ENCODE measurements at regions not wholly inside any gene's neighbourhood (a gene's known extent, or its start where the extent isn't known, plus 50 kb on each side); places are given as distances from the start of the nearest gene placed in this dataset.
"Not testable (repeated sequence)": the region's sequence is repeated elsewhere in the genome, so short reads cannot be mapped to it uniquely, and the experiment has no call there.

- DNase-seq (ENCODE audit: low read depth in 2 of 2): not testable (repeated sequence)
Observed at GRCh38 chr9:41367301-41367700, 178.2 kb upstream of the ZNG1F start.

- not testable (repeated sequence) for DNase-seq (ENCODE audit: low read depth in 2 of 2)
Observed at GRCh38 chr9:41361790-41362189, 172.7 kb upstream of the ZNG1F start.

GRCh38 chr9:41359116-41359515 is 170.0 kb upstream of the ZNG1F start:
- not testable (repeated sequence) for DNase-seq (ENCODE audit: low read depth in 2 of 2)

DNA sequence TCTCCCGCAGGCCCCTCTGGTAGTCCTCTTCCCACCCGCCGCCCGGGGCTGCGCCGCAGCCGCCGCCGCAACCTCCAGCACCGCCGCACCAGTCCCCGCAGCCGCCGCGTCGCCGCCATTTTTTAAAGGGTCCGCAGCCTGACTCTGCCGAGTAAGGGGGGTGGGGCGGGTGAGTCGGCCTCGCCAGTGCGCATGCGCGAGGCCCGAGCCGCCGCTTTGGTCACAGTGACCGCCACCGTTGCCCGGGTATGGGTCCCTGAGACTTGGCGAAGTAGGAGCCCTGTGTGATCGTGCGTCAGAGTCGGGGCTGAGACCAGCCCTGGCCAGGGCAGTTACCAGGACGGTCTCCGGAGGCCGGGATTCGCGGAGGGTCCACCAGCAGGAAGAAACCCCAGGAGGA is 169.6 kb upstream of the ZNG1F start:
- DNase-seq (ENCODE audit: low read depth in 2 of 2): peak; percentile 72 to 74

GRCh38 chr9:41357918-41358404 is 168.8 kb upstream of the ZNG1F start:
- not testable (repeated sequence) for DNase-seq (ENCODE audit: low read depth in 2 of 2)

- DNase-seq (ENCODE audit: low read depth in 2 of 2): not testable (repeated sequence)
Observed at GRCh38 chr9:41357350-41357748, 168.2 kb upstream of the ZNG1F start.

GRCh38 chr9:41356588-41357349 is 167.7 kb upstream of the ZNG1F start:
- DNase-seq (ENCODE audit: low read depth in 2 of 2): peak; percentile 77 to 80

GRCh38 chr9:41355712-41356450 is 166.8 kb upstream of the ZNG1F start:
- not testable (repeated sequence) for DNase-seq (ENCODE audit: low read depth in 2 of 2)

GRCh38 chr9:41354978-41355377 is 165.9 kb upstream of the ZNG1F start:
- not testable (repeated sequence) for DNase-seq (ENCODE audit: low read depth in 2 of 2)

DNA sequence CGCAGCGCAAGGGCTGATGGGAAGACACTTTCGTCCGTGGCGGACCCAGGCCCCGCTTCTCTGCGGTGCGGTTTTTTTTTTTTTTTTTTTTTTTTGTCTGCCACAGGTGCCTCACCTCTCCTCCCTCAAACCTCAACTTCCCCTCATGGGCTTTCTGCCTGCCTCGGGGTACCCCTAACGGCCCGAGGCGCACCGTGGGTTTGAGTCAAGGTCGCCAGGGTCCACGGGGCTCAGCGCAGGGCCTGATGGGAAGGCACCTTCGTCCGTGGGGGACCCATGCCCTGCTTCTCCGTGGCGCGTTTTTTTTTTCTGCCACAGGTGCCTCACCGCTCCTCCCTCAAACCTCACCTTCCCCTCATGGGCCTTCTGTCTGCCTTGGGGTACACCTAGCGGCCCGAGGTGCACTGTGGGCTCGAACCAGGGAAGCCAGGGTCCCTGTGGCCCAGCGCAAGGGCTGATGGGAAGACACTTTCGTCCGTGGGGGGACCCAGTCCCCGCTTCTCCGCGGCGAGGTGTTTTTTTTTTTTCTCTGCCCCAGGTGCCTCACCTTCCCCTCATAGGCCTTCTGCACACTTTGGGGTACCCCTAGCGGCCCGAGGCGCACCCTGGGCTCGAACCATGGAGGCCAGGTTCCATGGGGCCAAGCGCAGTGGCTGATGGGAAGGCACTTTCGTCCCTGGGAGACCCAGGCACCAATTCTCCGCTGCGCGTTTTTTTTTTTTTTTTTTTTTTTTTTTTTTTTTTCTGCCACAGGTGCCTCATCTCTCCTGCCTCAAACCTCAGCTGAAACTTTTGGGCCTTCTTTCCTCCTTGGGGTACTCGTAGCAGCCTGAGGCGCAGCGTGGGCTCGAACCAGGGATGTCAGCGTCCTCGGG is 165.2 kb upstream of the ZNG1F start:
- not testable (repeated sequence) for DNase-seq (ENCODE audit: low read depth in 2 of 2)

GRCh38 chr9:41353026-41353425 is 163.9 kb upstream of the ZNG1F start:
- DNase-seq (ENCODE audit: low read depth in 2 of 2): not testable (repeated sequence)

- DNase-seq (ENCODE audit: low read depth in 2 of 2): not testable (repeated sequence)
Observed at GRCh38 chr9:41352390-41352789, 163.3 kb upstream of the ZNG1F start.

- DNase-seq (ENCODE audit: low read depth in 2 of 2): not testable (repeated sequence)
Observed at GRCh38 chr9:41347893-41348292, 158.8 kb upstream of the ZNG1F start.

GRCh38 chr9:41332562-41332961 is 143.4 kb upstream of the ZNG1F start:
- not testable (repeated sequence) for DNase-seq (ENCODE audit: low read depth in 2 of 2)

DNA sequence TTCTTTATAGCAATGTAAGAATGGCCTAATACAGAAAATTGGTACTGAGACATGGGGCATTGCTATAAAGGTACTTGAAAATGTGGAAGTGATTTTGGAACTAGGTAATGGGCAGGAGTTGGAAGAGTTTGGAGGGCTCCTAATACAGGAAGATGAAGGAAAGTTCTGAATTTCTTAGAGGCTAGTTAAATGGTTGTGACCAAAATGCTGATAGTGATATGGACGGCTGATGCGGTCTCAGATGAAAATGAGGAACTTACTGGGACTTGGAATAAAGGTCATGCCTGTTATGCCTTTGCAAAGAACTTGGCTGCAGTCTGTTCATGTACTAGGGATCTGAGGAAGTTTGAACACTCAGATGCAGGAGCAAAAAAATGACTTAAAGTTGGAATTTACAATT is 132.2 kb upstream of the ZNG1F start:
- not testable (repeated sequence) for DNase-seq (ENCODE audit: low read depth in 2 of 2)

DNA sequence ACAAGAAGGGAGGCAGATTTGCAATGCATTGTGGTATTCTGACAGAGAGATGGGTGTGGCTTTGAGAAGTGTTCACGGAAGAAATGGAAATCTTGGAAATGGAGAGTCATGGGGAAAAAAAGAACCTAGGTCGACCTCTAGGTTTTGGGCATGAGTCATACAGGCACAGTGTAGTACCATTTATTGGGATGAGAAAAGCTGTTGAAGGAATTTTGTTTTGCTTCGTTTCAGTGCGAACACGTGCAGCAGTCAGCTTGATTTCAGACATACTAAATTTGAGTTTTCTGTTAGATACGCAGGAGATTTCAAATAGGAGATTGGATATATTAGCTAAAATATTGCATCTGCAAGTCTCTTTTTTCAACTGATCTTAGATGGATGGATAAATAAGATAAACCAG is 119.8 kb upstream of the ZNG1F start:
- DNase-seq (ENCODE audit: low read depth in 2 of 2): not testable (repeated sequence)

GRCh38 chr9:41285744-41286143 is 96.6 kb upstream of the ZNG1F start:
- not testable (repeated sequence) for DNase-seq (ENCODE audit: low read depth in 2 of 2)

GRCh38 chr9:41280299-41281238 is 91.5 kb upstream of the ZNG1F start:
- not testable (repeated sequence) for DNase-seq (ENCODE audit: low read depth in 2 of 2)

DNA sequence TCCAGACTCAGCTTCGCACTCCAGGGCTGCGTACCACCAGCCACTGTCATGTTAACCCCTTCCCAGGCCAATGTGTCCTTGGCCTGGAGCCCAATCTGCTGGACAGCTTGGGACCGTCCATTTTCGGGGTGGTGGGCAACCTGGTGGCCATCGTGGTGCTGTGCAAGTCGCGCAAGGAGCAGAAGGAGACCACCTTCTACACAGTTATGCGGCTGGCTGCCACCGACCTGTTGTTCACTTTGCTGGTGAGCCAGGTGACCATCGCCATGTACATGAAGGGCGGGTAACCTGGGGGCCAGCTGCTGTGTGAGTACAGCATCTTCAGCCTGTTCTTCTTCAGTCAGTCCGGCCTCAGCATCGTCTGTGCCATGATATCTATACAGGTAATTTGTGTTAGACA is 90.3 kb upstream of the ZNG1F start:
- DNase-seq (ENCODE audit: low read depth in 2 of 2): not testable (repeated sequence)

DNA sequence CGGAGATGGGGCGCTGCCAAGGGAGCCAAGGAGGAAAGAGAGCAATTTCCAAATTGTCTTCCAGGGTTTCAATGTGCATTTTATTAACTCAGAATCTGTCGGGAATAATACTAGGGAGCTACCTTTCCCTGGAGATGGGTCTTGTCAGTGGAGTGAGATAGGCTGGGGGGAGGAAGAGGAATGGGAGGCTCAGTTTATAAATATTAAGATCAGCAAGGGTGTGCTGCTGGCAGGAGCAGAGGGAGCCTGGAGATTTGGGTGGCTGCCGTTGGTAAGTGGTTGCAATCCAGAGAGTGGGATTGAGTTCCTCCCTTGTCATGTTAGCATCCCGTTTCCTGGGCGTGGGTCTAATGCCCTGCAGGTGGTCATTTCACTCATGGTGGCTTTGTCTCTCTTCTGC is 89.9 kb upstream of the ZNG1F start:
- not testable (repeated sequence) for DNase-seq (ENCODE audit: low read depth in 2 of 2)

Measured in stimulated activated CD4-positive, alpha-beta T cell treated with anti-CD3 and anti-CD28 coated beads, Interleukin-12 subunit alpha, Interleukin-12 subunit beta, amount 100 ng/mL, for 24 hours (primary cell).